ENCODE measurements at regions not wholly inside any gene's neighbourhood (a gene's known extent, or its start where the extent isn't known, plus 50 kb on each side); places are given as distances from the start of the nearest gene placed in this dataset.
"Not testable (repeated sequence)": the region's sequence is repeated elsewhere in the genome, so short reads cannot be mapped to it uniquely, and the experiment has no call there.

GRCh38 chr1:56129837-56130236 is 449.5 kb downstream of the PLPP3 start:
- DNase-seq (ENCODE audit: low read depth, low spot score), result no peak

GRCh38 chr1:56125316-56125715 is 454.0 kb downstream of the PLPP3 start:
- no peak for DNase-seq (ENCODE audit: low read depth, low spot score)

GRCh38 chr1:56123826-56124225 is 455.5 kb downstream of the PLPP3 start:
- DNase-seq (ENCODE audit: low read depth, low spot score), result no peak

- no peak for DNase-seq (ENCODE audit: low read depth, low spot score)
These were observed 455.9 kb downstream of the PLPP3 start for GRCh38 chr1:56123421-56123820.

- DNase-seq (ENCODE audit: low read depth, low spot score), result no peak
These were observed 459.3 kb downstream of the PLPP3 start for GRCh38 chr1:56120021-56120420.

- DNase-seq (ENCODE audit: low read depth, low spot score), result not testable (repeated sequence)
These were observed 460.7 kb downstream of the PLPP3 start for GRCh38 chr1:56118676-56119075.

- DNase-seq (ENCODE audit: low read depth, low spot score), result no peak
These were observed 463.7 kb downstream of the PLPP3 start for GRCh38 chr1:56115701-56116100.

GRCh38 chr1:56113679-56114078 is 465.7 kb downstream of the PLPP3 start:
- no peak for DNase-seq (ENCODE audit: low read depth, low spot score)

- DNase-seq (ENCODE audit: low read depth, low spot score), result no peak
These were observed 472.1 kb downstream of the PLPP3 start for GRCh38 chr1:56107275-56107638.

GRCh38 chr1:56106531-56107274 is 472.7 kb downstream of the PLPP3 start:
- DNase-seq (ENCODE audit: low read depth, low spot score), result no peak

- DNase-seq (ENCODE audit: low read depth, low spot score), result no peak
These were observed 474.0 kb downstream of the PLPP3 start for GRCh38 chr1:56105397-56105796.

- no peak for DNase-seq (ENCODE audit: low read depth, low spot score)
These were observed 479.5 kb downstream of the PLPP3 start for GRCh38 chr1:56099766-56100265.

GRCh38 chr1:56098946-56099345 is 480.4 kb downstream of the PLPP3 start:
- no peak for DNase-seq (ENCODE audit: low read depth, low spot score)

GRCh38 chr1:56097713-56098112 is 481.6 kb downstream of the PLPP3 start:
- DNase-seq (ENCODE audit: low read depth, low spot score), result no peak

- DNase-seq (ENCODE audit: low read depth, low spot score), result no peak
These were observed 483.4 kb downstream of the PLPP3 start for GRCh38 chr1:56095696-56096665.

GRCh38 chr1:56094168-56094567 is 485.2 kb downstream of the PLPP3 start:
- DNase-seq (ENCODE audit: low read depth, low spot score), result no peak

- no peak for DNase-seq (ENCODE audit: low read depth, low spot score)
These were observed 486.4 kb downstream of the PLPP3 start for GRCh38 chr1:56092684-56093570.

GRCh38 chr1:56089826-56090225 is 489.5 kb downstream of the PLPP3 start:
- DNase-seq (ENCODE audit: low read depth, low spot score), result not testable (repeated sequence)

GRCh38 chr1:56084246-56084645 is 495.1 kb downstream of the PLPP3 start:
- DNase-seq (ENCODE audit: low read depth, low spot score), result no peak

- no peak for DNase-seq (ENCODE audit: low read depth, low spot score)
These were observed 497.6 kb downstream of the PLPP3 start for GRCh38 chr1:56081736-56082135.

GRCh38 chr1:56081173-56081572 is 498.2 kb downstream of the PLPP3 start:
- no peak for DNase-seq (ENCODE audit: low read depth, low spot score)

All from pulmonary artery endothelial cell (primary cell).